ENCODE measurements at regions not wholly inside any gene's neighbourhood (a gene's known extent, or its start where the extent isn't known, plus 50 kb on each side); places are given as distances from the start of the nearest gene placed in this dataset.

- TF ChIP-seq POLR2A (IDR thresholded peaks at IDR 0.05) (no peak), EP300 (IDR thresholded peaks at IDR 0.05) (no peak)
- TF ChIP-seq, protein P1, sequence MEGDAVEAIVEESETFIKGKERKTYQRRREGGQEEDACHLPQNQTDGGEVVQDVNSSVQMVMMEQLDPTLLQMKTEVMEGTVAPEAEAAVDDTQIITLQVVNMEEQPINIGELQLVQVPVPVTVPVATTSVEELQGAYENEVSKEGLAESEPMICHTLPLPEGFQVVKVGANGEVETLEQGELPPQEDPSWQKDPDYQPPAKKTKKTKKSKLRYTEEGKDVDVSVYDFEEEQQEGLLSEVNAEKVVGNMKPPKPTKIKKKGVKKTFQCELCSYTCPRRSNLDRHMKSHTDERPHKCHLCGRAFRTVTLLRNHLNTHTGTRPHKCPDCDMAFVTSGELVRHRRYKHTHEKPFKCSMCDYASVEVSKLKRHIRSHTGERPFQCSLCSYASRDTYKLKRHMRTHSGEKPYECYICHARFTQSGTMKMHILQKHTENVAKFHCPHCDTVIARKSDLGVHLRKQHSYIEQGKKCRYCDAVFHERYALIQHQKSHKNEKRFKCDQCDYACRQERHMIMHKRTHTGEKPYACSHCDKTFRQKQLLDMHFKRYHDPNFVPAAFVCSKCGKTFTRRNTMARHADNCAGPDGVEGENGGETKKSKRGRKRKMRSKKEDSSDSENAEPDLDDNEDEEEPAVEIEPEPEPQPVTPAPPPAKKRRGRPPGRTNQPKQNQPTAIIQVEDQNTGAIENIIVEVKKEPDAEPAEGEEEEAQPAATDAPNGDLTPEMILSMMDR (IDR thresholded peaks at IDR 0.05): no peak
These were observed 334.0 kb downstream of the STIM2 start for GRCh38 chr4:27194599-27195176.

Measured in tibial nerve (tissue), 4 donors.